ENCODE measurements at regions not wholly inside any gene's neighbourhood (a gene's known extent, or its start where the extent isn't known, plus 50 kb on each side); places are given as distances from the start of the nearest gene placed in this dataset.

DNA sequence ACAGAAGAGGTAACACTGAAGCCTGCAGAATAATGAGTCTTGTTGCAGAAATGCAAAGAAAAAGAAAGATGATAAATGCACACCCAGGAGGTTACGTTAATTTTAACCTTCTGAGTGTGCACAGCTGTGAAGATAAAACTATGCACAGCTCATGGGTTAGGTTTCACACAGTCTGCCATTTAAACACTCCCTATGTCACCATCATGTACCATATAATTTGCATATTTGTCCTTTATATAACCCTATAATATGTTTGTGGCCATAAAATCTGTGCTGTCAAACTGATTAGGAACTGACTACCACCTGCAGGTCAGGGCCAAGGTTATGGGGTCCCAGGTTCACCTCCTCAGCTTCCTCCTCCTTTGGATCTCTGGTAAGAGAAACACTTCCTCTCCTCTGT lies 205.5 kb downstream of the RPIA start (continued):
- TF ChIP-seq CREB1 (CRISPR knock-in tag; IDR thresholded peaks at IDR 0.05; ENCODE audit: low read depth) (no peak), JUNB (IDR thresholded peaks at IDR 0.05; ENCODE audit: unreplicated experiment) (no peak), ZNF331 (CRISPR knock-in tag; IDR thresholded peaks at IDR 0.05; ENCODE audit: low read depth) (no peak), POLR2AphosphoS5 (IDR thresholded peaks at IDR 0.05; ENCODE audit: low read depth) (no peak)

DNA sequence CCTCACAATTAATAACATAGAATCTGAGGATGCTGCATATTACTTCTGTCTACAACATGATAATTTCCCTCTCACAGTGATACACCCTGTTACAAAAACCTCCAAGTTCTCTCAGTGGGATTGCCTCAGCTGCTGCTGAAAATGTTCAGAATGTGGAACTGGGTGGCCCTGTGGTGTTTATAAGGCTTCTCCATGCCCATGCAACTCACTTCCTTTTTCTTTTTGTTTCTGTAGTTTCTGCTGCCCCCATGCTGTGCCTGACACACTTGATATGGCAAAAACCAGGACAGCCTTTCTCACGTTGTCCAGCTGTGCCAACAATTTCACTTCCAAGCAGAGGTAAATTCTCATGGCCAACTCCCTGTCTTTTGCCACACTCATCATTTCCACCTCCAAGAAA lies 206.2 kb downstream of the RPIA start:
- Histone ChIP-seq H3K27me3 (ENCODE audit: insufficient read depth) (no peaks in the 10 kb centered on the region; the same call in 1 of the 2 replicates), H3K4me2 (no peak overlapping the region), H3K4me3 (no peak overlapping the region), H2AFZ (no peak overlapping the region), H3F3A (replicated peaks; ENCODE audit: low read depth) (no peaks in the 10 kb centered on the region), H3K36me3 (ENCODE audit: insufficient read depth) (no peaks in the 10 kb centered on the region), H4K20me1 (replicated peaks; ENCODE audit: insufficient read depth) (no peaks in the 10 kb centered on the region), H3K27ac (ENCODE audit: low read depth) (no peak overlapping the region), H3K79me2 (replicated peaks; ENCODE audit: insufficient read depth) (no peaks in the 10 kb centered on the region), H3K4me1 (ENCODE audit: insufficient read depth) (no peaks in the 10 kb centered on the region), H3K9me2 (ENCODE audit: insufficient read depth) (no peaks in the 10 kb centered on the region)
- 0 out of 3 replicates have a peak, but pooled peaks cover 2% of the 10 kb centered on the region for H3K4me1 Mint-ChIP-seq
- H3K27ac Mint-ChIP-seq: no peak overlapping the region
- DNase-seq (ENCODE audit: low spot score) (no peak), ATAC-seq (no peak)
- no peak overlapping the region for H3K4me3 Mint-ChIP-seq
- H3K27me3 Mint-ChIP-seq (ENCODE audit: insufficient read depth, low read depth, poor library complexity): no peaks in the 10 kb centered on the region
- no peaks in the 10 kb centered on the region; the same call in 2 of the 3 replicates for H3K9me3 Mint-ChIP-seq
- TF ChIP-seq EZH2 (IDR thresholded peaks at IDR 0.05; ENCODE audit: low read depth, unreplicated experiment) (no peak), ZNF331 (CRISPR knock-in tag; IDR thresholded peaks at IDR 0.05; ENCODE audit: low read depth) (no peak), ZNF114 (CRISPR knock-in tag; IDR thresholded peaks at IDR 0.05) (no peak), CTCF (conservative IDR thresholded peaks at IDR 0.05; ENCODE audit: low read depth in 2 of 2) (no peak), STAT1 (IDR thresholded peaks at IDR 0.05; ENCODE audit: unreplicated experiment) (no peak), CREB1 (CRISPR knock-in tag; IDR thresholded peaks at IDR 0.05; ENCODE audit: low read depth) (no peak), NANOG (IDR thresholded peaks at IDR 0.05; ENCODE audit: borderline replicate concordance) (no peak), POLR2AphosphoS5 (IDR thresholded peaks at IDR 0.05; ENCODE audit: low read depth) (no peak), EZH2phosphoT487 (IDR thresholded peaks at IDR 0.05; ENCODE audit: unreplicated experiment) (no peak), JUNB (IDR thresholded peaks at IDR 0.05; ENCODE audit: unreplicated experiment) (no peak)
- TF ChIP-seq, protein P1, sequence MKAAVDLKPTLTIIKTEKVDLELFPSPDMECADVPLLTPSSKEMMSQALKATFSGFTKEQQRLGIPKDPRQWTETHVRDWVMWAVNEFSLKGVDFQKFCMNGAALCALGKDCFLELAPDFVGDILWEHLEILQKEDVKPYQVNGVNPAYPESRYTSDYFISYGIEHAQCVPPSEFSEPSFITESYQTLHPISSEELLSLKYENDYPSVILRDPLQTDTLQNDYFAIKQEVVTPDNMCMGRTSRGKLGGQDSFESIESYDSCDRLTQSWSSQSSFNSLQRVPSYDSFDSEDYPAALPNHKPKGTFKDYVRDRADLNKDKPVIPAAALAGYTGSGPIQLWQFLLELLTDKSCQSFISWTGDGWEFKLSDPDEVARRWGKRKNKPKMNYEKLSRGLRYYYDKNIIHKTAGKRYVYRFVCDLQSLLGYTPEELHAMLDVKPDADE (IDR thresholded peaks at IDR 0.05): no peak
- TF ChIP-seq, protein P2, sequence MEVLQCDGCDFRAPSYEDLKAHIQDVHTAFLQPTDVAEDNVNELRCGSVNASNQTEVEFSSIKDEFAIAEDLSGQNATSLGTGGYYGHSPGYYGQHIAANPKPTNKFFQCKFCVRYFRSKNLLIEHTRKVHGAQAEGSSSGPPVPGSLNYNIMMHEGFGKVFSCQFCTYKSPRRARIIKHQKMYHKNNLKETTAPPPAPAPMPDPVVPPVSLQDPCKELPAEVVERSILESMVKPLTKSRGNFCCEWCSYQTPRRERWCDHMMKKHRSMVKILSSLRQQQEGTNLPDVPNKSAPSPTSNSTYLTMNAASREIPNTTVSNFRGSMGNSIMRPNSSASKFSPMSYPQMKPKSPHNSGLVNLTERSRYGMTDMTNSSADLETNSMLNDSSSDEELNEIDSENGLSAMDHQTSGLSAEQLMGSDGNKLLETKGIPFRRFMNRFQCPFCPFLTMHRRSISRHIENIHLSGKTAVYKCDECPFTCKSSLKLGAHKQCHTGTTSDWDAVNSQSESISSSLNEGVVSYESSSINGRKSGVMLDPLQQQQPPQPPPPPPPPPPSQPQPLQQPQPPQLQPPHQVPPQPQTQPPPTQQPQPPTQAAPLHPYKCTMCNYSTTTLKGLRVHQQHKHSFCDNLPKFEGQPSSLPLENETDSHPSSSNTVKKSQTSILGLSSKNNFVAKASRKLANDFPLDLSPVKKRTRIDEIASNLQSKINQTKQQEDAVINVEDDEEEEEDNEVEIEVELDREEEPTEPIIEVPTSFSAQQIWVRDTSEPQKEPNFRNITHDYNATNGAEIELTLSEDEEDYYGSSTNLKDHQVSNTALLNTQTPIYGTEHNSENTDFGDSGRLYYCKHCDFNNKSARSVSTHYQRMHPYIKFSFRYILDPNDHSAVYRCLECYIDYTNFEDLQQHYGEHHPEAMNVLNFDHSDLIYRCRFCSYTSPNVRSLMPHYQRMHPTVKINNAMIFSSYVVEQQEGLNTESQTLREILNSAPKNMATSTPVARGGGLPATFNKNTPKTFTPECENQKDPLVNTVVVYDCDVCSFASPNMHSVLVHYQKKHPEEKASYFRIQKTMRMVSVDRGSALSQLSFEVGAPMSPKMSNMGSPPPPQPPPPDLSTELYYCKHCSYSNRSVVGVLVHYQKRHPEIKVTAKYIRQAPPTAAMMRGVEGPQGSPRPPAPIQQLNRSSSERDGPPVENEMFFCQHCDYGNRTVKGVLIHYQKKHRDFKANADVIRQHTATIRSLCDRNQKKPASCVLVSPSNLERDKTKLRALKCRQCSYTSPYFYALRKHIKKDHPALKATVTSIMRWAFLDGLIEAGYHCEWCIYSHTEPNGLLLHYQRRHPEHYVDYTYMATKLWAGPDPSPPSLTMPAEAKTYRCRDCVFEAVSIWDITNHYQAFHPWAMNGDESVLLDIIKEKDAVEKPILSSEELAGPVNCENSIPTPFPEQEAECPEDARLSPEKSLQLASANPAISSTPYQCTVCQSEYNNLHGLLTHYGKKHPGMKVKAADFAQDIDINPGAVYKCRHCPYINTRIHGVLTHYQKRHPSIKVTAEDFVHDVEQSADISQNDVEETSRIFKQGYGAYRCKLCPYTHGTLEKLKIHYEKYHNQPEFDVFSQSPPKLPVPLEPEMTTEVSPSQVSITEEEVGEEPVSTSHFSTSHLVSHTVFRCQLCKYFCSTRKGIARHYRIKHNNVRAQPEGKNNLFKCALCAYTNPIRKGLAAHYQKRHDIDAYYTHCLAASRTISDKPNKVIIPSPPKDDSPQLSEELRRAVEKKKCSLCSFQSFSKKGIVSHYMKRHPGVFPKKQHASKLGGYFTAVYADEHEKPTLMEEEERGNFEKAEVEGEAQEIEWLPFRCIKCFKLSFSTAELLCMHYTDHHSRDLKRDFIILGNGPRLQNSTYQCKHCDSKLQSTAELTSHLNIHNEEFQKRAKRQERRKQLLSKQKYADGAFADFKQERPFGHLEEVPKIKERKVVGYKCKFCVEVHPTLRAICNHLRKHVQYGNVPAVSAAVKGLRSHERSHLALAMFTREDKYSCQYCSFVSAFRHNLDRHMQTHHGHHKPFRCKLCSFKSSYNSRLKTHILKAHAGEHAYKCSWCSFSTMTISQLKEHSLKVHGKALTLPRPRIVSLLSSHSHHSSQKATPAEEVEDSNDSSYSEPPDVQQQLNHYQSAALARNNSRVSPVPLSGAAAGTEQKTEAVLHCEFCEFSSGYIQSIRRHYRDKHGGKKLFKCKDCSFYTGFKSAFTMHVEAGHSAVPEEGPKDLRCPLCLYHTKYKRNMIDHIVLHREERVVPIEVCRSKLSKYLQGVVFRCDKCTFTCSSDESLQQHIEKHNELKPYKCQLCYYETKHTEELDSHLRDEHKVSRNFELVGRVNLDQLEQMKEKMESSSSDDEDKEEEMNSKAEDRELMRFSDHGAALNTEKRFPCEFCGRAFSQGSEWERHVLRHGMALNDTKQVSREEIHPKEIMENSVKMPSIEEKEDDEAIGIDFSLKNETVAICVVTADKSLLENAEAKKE (CRISPR knock-in tag; IDR thresholded peaks at IDR 0.05): no peak
- TF ChIP-seq, protein P3, sequence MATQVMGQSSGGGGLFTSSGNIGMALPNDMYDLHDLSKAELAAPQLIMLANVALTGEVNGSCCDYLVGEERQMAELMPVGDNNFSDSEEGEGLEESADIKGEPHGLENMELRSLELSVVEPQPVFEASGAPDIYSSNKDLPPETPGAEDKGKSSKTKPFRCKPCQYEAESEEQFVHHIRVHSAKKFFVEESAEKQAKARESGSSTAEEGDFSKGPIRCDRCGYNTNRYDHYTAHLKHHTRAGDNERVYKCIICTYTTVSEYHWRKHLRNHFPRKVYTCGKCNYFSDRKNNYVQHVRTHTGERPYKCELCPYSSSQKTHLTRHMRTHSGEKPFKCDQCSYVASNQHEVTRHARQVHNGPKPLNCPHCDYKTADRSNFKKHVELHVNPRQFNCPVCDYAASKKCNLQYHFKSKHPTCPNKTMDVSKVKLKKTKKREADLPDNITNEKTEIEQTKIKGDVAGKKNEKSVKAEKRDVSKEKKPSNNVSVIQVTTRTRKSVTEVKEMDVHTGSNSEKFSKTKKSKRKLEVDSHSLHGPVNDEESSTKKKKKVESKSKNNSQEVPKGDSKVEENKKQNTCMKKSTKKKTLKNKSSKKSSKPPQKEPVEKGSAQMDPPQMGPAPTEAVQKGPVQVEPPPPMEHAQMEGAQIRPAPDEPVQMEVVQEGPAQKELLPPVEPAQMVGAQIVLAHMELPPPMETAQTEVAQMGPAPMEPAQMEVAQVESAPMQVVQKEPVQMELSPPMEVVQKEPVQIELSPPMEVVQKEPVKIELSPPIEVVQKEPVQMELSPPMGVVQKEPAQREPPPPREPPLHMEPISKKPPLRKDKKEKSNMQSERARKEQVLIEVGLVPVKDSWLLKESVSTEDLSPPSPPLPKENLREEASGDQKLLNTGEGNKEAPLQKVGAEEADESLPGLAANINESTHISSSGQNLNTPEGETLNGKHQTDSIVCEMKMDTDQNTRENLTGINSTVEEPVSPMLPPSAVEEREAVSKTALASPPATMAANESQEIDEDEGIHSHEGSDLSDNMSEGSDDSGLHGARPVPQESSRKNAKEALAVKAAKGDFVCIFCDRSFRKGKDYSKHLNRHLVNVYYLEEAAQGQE (IDR thresholded peaks at IDR 0.05; ENCODE audit: unreplicated experiment): no peak
- H3K36me3 Mint-ChIP-seq (ENCODE audit: low read depth): no peaks in the 10 kb centered on the region
